HEK293 (cell line): ENCODE measurements at regions not wholly inside any gene's neighbourhood (a gene's known extent, or its start where the extent isn't known, plus 50 kb on each side); places are given as distances from the start of the nearest gene placed in this dataset.

Experiments used
- CTCF ChIA-PET: fragments of 350-600 bp; formaldehyde crosslinking; extraction: SDS; loops from one replicate; lab custom pipeline; 2021; ENCODE audit warnings: antibody characterized with exemption; lab: Yijun Ruan, JAX
- POLR2A ChIA-PET: fragments of 300-600 bp; formaldehyde crosslinking; extraction: SDS; loops from one replicate; lab custom pipeline; 2020; ENCODE audit warnings: antibody characterized with exemption, inconsistent platforms; lab: Yijun Ruan, JAX
- H3K27ac ChIP-seq: fragments of 200-500 bp; sonication (Bioruptor generic); 2 replicates; pipeline ENCODE4 v1.5.1; 2014; ENCODE audit warnings: low read depth, low read length, control low read depth, inconsistent platforms; ENCODE audit errors: extremely low read depth
- H3K36me3 ChIP-seq, 2 experiments: fragments of 200-500 bp in 1 of 2; sonication (Bioruptor generic) in 1 of 2; 1 replicate in 1 of 2; 2 replicates in 1 of 2; pipeline ENCODE4 v1.5.1; 2014 to 2017; ENCODE audit warnings: inconsistent platforms in 2 of 2, low read length in 2 of 2; ENCODE audit not compliant: control insufficient read depth in 2 of 2, insufficient read depth in 1 of 2
- H3K4me1 ChIP-seq: fragments of 200-500 bp; sonication (Bioruptor generic); 2 replicates; pipeline ENCODE4 v1.5.1; 2014; ENCODE audit warnings: mild to moderate bottlenecking, low read length, inconsistent platforms; ENCODE audit not compliant: control insufficient read depth, insufficient read depth
- H3K4me3 ChIP-seq: 2 replicates; pipeline ENCODE4 v1.5.1; 2011; ENCODE audit warnings: low read depth, mild to moderate bottlenecking, control low read depth, low read length, moderate library complexity
- H3K9me3 ChIP-seq: fragments of 200-500 bp; sonication (Bioruptor generic); 2 replicates; pipeline ENCODE4 v1.5.1; 2014; ENCODE audit warnings: low read depth, low read length, inconsistent platforms; ENCODE audit not compliant: control insufficient read depth, insufficient read depth
- FEZF1 ChIP-seq: fragments of 450-650 bp; formaldehyde crosslinking; IDR thresholded peaks from 2 replicates; pipeline ENCODE4 v1.5.1; 2016; ENCODE audit warnings: missing biosample characterization, missing genetic modification characterization
- GLIS1 ChIP-seq: fragments of 450-650 bp; formaldehyde crosslinking; IDR thresholded peaks from 2 replicates; pipeline ENCODE4 v1.5.1; 2016; ENCODE audit warnings: missing biosample characterization, missing genetic modification characterization
- HOXA7 ChIP-seq: sonication (generic); formaldehyde crosslinking; IDR thresholded peaks from 2 replicates; pipeline ENCODE4 v1.8.1; 2022; ENCODE audit warnings: missing genetic modification reagents, borderline replicate concordance
- KLF17 ChIP-seq: fragments of 450-650 bp; formaldehyde crosslinking; IDR thresholded peaks from 2 replicates; pipeline ENCODE4 v1.5.1; 2016; ENCODE audit warnings: missing biosample characterization, missing genetic modification characterization
- KLF7 ChIP-seq: fragments of 450-650 bp; formaldehyde crosslinking; IDR thresholded peaks from 2 replicates; pipeline ENCODE4 v1.5.1; 2016; ENCODE audit warnings: missing biosample characterization, missing genetic modification characterization, borderline replicate concordance
- PATZ1 ChIP-seq: fragments of 450-650 bp; formaldehyde crosslinking; IDR thresholded peaks from 2 replicates; pipeline ENCODE4 v1.5.1; 2016; ENCODE audit warnings: missing biosample characterization, missing genetic modification characterization
- TCF7L2 ChIP-seq: IDR thresholded peaks from 2 replicates; pipeline ENCODE4 v1.6.1; 2011; ENCODE audit warnings: low read depth, mild to moderate bottlenecking, inconsistent platforms, low read length, moderate library complexity, borderline replicate concordance
- ZFP3 ChIP-seq: fragments of 450-650 bp; formaldehyde crosslinking; IDR thresholded peaks from 2 replicates; pipeline ENCODE4 v1.5.1; 2016; ENCODE audit warnings: low read depth, missing biosample characterization, missing genetic modification characterization
- ZFP37 ChIP-seq: fragments of 450-650 bp; formaldehyde crosslinking; IDR thresholded peaks from 2 replicates; pipeline ENCODE4 v1.5.1; 2016; ENCODE audit warnings: missing biosample characterization, missing genetic modification characterization
- ZNF132 ChIP-seq: fragments of 450-650 bp; formaldehyde crosslinking; IDR thresholded peaks from 2 replicates; pipeline ENCODE4 v1.5.1; 2017; ENCODE audit warnings: missing biosample characterization, missing genetic modification characterization, borderline replicate concordance
- ZNF16 ChIP-seq: fragments of 450-650 bp; formaldehyde crosslinking; IDR thresholded peaks from 2 replicates; pipeline ENCODE4 v1.5.1; 2016; ENCODE audit warnings: low read depth, missing biosample characterization, missing genetic modification characterization
- ZNF280D ChIP-seq: fragments of 450-650 bp; formaldehyde crosslinking; IDR thresholded peaks from 2 replicates; pipeline ENCODE4 v1.5.1; 2016; ENCODE audit warnings: missing biosample characterization, missing genetic modification characterization
- ZNF416 ChIP-seq: fragments of 450-650 bp; formaldehyde crosslinking; IDR thresholded peaks from 2 replicates; pipeline ENCODE4 v1.5.1; 2016; ENCODE audit warnings: missing biosample characterization, missing genetic modification characterization
- ZNF423 ChIP-seq: fragments of 450-650 bp; formaldehyde crosslinking; IDR thresholded peaks from 2 replicates; pipeline ENCODE4 v1.5.1; 2016; ENCODE audit warnings: missing biosample characterization, missing genetic modification characterization
- ZNF433 ChIP-seq: fragments of 450-650 bp; formaldehyde crosslinking; IDR thresholded peaks from 2 replicates; pipeline ENCODE4 v1.5.1; 2016; ENCODE audit warnings: missing biosample characterization, missing genetic modification characterization, low read depth
- ZNF488 ChIP-seq: fragments of 450-650 bp; formaldehyde crosslinking; IDR thresholded peaks from 2 replicates; pipeline ENCODE4 v1.5.1; 2016; ENCODE audit warnings: missing biosample characterization, missing genetic modification characterization
- ZNF629 ChIP-seq: fragments of 450-650 bp; formaldehyde crosslinking; IDR thresholded peaks from 2 replicates; pipeline ENCODE4 v1.5.1; 2017; ENCODE audit warnings: missing biosample characterization, missing genetic modification characterization
- ZNF639 ChIP-seq: fragments of 450-650 bp; formaldehyde crosslinking; IDR thresholded peaks from 2 replicates; pipeline ENCODE4 v1.5.1; 2016; ENCODE audit warnings: missing biosample characterization, missing genetic modification characterization

- TF ChIP-seq ZNF639 (tag by site-specific recombination) (no peak), KLF7 (no peak), ZNF423 (tag by site-specific recombination) (no peak), TCF7L2 (no peak), FEZF1 (tag by site-specific recombination) (no peak)
Observed at GRCh38 chr12:58678753-58679152, 241.6 kb downstream of the LRIG3 start (continued).

GRCh38 chr12:58681730-58682129 lies 238.6 kb downstream of the LRIG3 start:
- Histone ChIP-seq H3K4me3 (no peak overlapping the region), H3K4me1 (no peaks in the 10 kb centered on the region), H3K27ac (no peak overlapping the region), H3K9me3 (no peaks in the 10 kb centered on the region), H3K36me3 (no peaks in the 10 kb centered on the region)
- TF ChIP-seq KLF17 (no peak), ZNF629 (no peak), ZNF488 (tag by site-specific recombination) (no peak), ZNF433 (tag by site-specific recombination) (no peak), ZFP3 (tag by site-specific recombination) (no peak), HOXA7 (no peak), GLIS1 (no peak), ZFP37 (tag by site-specific recombination) (no peak), ZNF16 (tag by site-specific recombination) (no peak), ZNF416 (tag by site-specific recombination) (no peak)
- ChIA-PET POLR2A (no interaction called here), CTCF (no interaction called here)

GRCh38 chr12:58695263-58695662 lies 225.0 kb downstream of the LRIG3 start:
- no peak overlapping the region for H3K27ac ChIP-seq
- ChIA-PET CTCF (no interaction called here), POLR2A (no interaction called here)
- H3K36me3 ChIP-seq: no peaks in the 10 kb centered on the region
- no peaks in the 10 kb centered on the region for H3K9me3 ChIP-seq
- H3K4me1 ChIP-seq: no peaks in the 10 kb centered on the region
- no peak for TF ChIP-seq ZNF132 (tag by site-specific recombination)
- TF ChIP-seq ZNF280D (tag by site-specific recombination): no peak
- no peak for TF ChIP-seq PATZ1 (tag by site-specific recombination)
- H3K4me3 ChIP-seq: no peak overlapping the region
